Aorta (tissue), 5 donors: ENCODE measurements at regions not wholly inside any gene's neighbourhood (a gene's known extent, or its start where the extent isn't known, plus 50 kb on each side); places are given as distances from the start of the nearest gene placed in this dataset.

Experiments used
- ATAC-seq: fragments of 200-7000 bp; cut with Tn5 transposase; one replicate; pipeline ENCODE4 v1.9.1; 2022; ENCODE audit warnings: moderate library complexity; ENCODE audit not compliant: low FRiP score
- DNase-seq, 2 donors: peaks; one replicate each; pipeline ENCODE4 v3.0.0-alpha.2; 2020
- H3K27ac ChIP-seq, 2 donors: one replicate each; pipeline ENCODE4 v1.5.1; 2013; ENCODE audit warnings: low read length in 2 of 2, mild to moderate bottlenecking in 2 of 2, moderate library complexity in 2 of 2, control low read depth in 1 of 2, inconsistent platforms in 1 of 2, low read depth in 1 of 2
- H3K27me3 ChIP-seq, 2 donors: one replicate each; pipeline ENCODE4 v1.6.1; 2013; ENCODE audit warnings: control low read depth in 1 of 2, low read length in 1 of 2, mild to moderate bottlenecking in 1 of 2, moderate library complexity in 1 of 2; ENCODE audit not compliant: insufficient read depth in 2 of 2, control insufficient read depth in 1 of 2
- H3K36me3 ChIP-seq, 2 donors: one replicate each; pipeline ENCODE4 v1.6.1; 2013; ENCODE audit warnings: control low read depth in 1 of 2, low read length in 1 of 2, mild to moderate bottlenecking in 1 of 2; ENCODE audit not compliant: insufficient read depth in 2 of 2, control insufficient read depth in 1 of 2
- H3K4me1 ChIP-seq, 2 donors: one replicate each; pipeline ENCODE4 v1.6.1; 2013; ENCODE audit warnings: low read length in 2 of 2, control low read depth in 1 of 2, mild to moderate bottlenecking in 1 of 2, moderate library complexity in 1 of 2; ENCODE audit not compliant: insufficient read depth in 2 of 2, control insufficient read depth in 1 of 2
- H3K4me3 ChIP-seq, 2 donors: one replicate each; pipeline ENCODE4 v1.5.1; 2013; ENCODE audit warnings: low read length in 2 of 2, control low read depth in 1 of 2, mild to moderate bottlenecking in 1 of 2
- H3K9me3 ChIP-seq: one replicate; pipeline ENCODE4 v1.6.1; 2013; ENCODE audit warnings: mild to moderate bottlenecking, low read length; ENCODE audit not compliant: control insufficient read depth
- WGBS, 2 donors: extraction: QIAGEN DNeasy Blood & Tissue Kit; methylation state at CpG; one replicate each; pipeline ENCODE4 v1.1.7; 2013; 5-methylcytosine and 5-hydroxymethylcytosine counted together
- intact Hi-C, 2 donors: fragments of 100-400 bp; cut with DNase I; formaldehyde crosslinking; loops; one replicate each; pipeline versions ENCODE4 v1.14.2 to v1.15.0; 2022
- donor health status: healthy with polysubstance abuse.
- donor health status: Bipolar disorder and iron deficiency.
- donor health status: DM: no; HTN: no; CAD: no.
- donor health status: DM: no; HTN: no; CAD: no.
- donor health status: DM: yes; HTN: yes; CAD: no.

DNA sequence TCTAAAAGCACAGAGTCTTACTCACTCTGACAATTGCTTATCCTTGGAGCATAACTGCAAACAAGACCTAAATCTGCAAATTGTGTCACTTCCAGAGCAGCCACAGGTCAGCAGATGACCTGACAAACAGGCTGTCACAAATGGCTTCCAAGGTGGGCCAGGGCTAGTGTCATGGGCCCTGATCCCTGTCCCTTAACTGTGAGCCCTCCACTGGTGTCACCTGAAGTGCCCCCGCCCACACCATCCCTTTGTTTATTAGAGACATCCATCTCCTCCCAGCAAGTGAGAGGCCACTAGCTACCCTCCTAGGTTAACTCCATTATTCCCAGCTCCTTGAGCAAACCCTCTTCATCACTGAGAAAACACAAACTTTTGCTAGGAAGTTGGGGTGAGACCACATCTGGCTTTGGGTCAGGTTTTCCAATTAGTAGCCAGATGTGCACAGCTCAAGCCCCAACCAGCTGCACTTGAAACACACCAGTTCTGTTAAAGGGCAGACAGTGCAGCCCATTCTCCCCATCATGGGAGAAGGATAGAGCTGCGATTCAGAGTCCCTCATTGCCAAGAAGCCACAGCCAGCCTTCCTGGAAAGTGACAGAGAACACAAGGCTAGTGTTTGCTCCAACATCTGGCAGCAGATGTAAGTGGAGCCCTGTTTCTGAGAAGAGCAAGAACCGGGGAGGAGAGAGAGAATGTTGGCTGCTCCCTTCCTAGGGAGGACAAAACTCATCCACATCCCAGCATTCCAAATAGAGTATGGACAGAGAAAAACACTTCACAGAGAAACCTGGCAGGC, 75.7 kb upstream of the NANOS1 start:
- H3K36me3 ChIP-seq = no peaks in the 10 kb centered on the region
- intact Hi-C loops = no loop called here
- no peak for ATAC-seq
- no peak overlapping the region for H3K27ac ChIP-seq
- DNase-seq = no peak
- H3K4me1 ChIP-seq = peaks cover under 1% of the 10 kb centered on the region in 2 donors
- WGBS, 2 donors = 74% methylated on average over 3 of the region's 3 CpGs
- no peaks in the 10 kb centered on the region for H3K27me3 ChIP-seq
- no peak overlapping the region for H3K4me3 ChIP-seq
- no peaks in the 10 kb centered on the region for H3K9me3 ChIP-seq

DNA sequence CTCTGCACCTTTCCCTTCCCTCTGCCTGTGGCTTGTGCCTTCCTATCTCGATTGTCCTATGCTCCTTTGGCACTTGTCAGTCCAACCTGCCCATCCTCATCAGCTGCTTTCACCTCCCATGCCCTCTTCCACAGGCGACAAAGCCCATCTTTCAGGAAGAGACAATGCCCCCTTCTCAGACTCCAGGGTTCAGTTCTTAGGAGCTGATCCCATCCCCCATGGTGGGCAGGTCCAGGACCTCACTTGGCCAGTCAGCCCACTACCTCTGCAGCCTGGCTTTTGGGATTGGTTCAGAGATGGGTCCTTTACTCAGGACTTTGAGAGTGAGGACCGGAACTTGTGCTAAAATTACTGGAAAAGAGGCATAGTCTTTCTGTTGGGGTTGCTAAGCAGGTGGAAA, 74.0 kb upstream of the NANOS1 start:
- intact Hi-C loops = loop anchor here in 1 of 2 donors (5.0 kb wide), 1 partner anchor 72 kb away; the partner anchor contains the start of gene NANOS1
- Histone ChIP-seq H3K4me3 (no peak overlapping the region), H3K4me1 (peaks cover 0 to 3% of the 10 kb centered on the region in 2 donors), H3K9me3 (no peaks in the 10 kb centered on the region), H3K27me3 (no peaks in the 10 kb centered on the region), H3K27ac (no peak overlapping the region), H3K36me3 (no peaks in the 10 kb centered on the region)
- DNase-seq (no peak), ATAC-seq (no peak)
- WGBS, 2 donors = 86 to 92% methylated on average over 3 of the region's 3 CpGs

DNA sequence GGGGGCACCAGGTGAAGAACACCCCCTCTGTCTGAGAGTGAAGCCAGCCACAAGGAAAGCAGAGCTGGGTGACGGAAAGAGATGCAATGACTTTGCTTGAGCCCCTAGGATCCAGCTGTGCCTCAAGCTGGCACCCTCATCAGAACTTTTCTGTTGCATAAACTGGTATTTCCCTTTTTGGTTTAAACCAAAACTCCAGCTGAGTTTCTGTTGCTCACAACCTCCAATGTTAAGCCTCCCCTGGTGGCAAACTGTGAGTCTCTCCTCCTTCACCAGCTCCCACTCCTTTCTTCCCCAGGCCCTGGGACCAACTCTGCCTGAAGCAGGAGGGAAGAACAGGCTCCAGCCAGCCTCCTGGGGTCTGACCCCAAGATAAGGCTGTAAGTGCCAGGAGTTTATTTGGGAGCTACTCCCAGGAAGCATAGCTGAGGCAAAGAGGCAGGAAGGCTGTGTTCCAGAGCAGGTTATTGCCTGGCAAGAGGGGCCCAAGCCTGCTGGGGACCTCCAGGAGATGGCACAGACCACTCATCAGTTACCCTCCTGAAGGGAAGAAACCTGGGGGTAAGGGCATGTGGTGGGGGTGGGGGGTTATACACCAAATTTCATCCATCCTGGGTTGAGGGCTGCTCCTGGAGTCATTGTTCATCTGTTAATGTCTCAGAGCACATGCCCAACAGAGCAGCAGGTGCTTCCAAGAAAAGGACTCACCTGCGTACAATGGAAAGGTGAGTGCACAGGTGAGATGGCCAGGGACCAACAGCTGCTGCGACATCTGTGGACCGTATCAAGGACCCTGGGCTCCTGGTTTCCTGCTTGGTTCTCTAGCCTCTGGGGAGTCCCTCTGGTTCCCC, 73.3 kb upstream of the NANOS1 start:
- ATAC-seq = no peak
- 89 to 94% methylated on average over 4 of the region's 4 CpGs for WGBS, 2 donors
- Histone ChIP-seq H3K9me3 (no peaks in the 10 kb centered on the region), H3K27me3 (no peaks in the 10 kb centered on the region), H3K4me1 (peaks cover 0 to 3% of the 10 kb centered on the region in 2 donors), H3K36me3 (no peaks in the 10 kb centered on the region), H3K4me3 (no peak overlapping the region), H3K27ac (no peak overlapping the region)
- intact Hi-C loops = loop anchor here in 1 of 2 donors (5.0 kb wide), 1 partner anchor 71 kb away; the partner anchor contains the start of gene NANOS1
- no peak for DNase-seq

DNA sequence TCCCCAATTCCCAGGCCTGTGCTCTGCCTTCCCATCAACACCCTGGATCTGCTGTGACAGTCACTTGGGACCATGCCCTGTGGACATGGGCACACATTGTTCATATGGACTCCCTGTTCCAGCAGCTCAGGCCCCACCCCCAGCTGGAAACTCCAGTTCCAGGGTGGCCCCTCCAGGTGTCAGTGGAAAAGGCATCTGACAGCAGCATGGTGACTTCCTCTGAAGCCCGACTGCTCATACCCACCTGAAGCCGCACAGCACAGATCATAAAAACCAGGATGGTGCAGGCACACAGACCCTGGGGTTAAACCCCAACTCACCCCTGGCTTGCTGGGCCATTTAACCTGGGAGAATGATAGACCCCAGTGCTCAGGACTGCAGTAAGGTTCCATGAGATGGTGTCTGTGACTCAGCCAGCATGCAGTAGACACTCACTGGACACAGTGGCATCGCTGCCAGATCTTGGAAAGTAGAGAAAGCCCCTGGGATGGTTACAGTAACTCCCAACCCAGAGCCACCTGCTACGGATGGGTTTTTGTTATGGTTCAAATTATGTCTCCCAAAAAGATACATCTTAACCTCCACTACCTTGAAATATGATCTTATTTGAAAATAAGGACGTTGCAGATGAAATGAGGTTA, 72.6 kb upstream of the NANOS1 start:
- no peaks in the 10 kb centered on the region for H3K27me3 ChIP-seq
- H3K4me3 ChIP-seq = no peak overlapping the region
- no peaks in the 10 kb centered on the region for H3K9me3 ChIP-seq
- DNase-seq (no peak), ATAC-seq (no peak)
- H3K4me1 ChIP-seq = peaks cover 0 to 3% of the 10 kb centered on the region in 2 donors
- 89 to 95% methylated on average over 5 of the region's 5 CpGs for WGBS, 2 donors
- H3K36me3 ChIP-seq = no peaks in the 10 kb centered on the region
- intact Hi-C loops = loop anchor here in 1 of 2 donors (5.0 kb wide), 1 partner anchor 70 kb away; the partner anchor contains the start of gene NANOS1
- no peak overlapping the region for H3K27ac ChIP-seq

DNA sequence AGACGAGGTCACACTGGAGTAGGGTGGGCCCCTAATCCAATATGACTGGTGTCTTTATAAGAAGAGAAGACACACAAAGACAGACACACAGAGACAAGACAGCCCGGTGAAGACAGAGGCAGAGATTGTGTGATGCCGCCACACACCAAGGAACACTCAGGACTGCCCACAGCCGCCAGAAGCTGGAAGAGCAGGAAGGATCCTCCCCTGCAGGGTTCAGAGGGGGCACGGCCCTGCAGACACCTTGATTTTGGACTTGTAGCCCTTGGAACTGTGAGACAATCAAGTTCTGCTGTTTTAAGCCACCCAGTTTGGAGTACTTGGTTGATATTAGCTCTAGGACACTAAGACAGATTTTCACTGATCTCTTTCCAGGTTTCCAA, 72.1 kb upstream of the NANOS1 start:
- intact Hi-C loops = loop anchor here in 1 of 2 donors (5.0 kb wide), 1 partner anchor 70 kb away; the partner anchor contains the start of gene NANOS1
- no peaks in the 10 kb centered on the region for H3K9me3 ChIP-seq
- no peak for ATAC-seq
- 97 to 100% methylated on average over 5 of the region's 5 CpGs for WGBS, 2 donors
- H3K4me1 ChIP-seq = peaks cover 0 to 3% of the 10 kb centered on the region in 2 donors
- no peak overlapping the region for H3K27ac ChIP-seq
- no peak overlapping the region for H3K4me3 ChIP-seq
- H3K27me3 ChIP-seq = no peaks in the 10 kb centered on the region
- DNase-seq = no peak
- H3K36me3 ChIP-seq = no peaks in the 10 kb centered on the region

DNA sequence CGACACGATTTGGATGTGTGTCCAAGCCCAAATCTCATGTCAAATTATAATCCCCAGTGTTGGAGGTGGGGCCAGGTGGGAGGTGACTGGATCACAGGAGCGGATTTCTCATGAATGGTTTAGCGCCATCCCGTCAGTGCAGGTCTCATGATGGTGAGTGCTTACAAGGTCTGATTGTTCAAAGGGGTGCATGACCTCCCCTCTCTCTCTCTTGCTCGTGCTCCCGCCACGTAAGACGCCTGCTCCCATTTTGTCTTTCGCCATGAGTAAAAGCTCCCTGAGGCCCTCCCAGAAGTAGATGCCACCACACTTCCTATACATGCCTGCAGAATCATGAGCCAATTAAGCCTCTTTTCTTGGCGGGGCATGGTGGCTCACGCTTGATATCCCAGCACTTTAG, 71.5 kb upstream of the NANOS1 start:
- WGBS, 2 donors = 95 to 99% methylated on average over 12 of the region's 12 CpGs
- Histone ChIP-seq H3K36me3 (no peaks in the 10 kb centered on the region), H3K4me3 (no peak overlapping the region), H3K27me3 (no peaks in the 10 kb centered on the region), H3K27ac (no peak overlapping the region), H3K9me3 (no peaks in the 10 kb centered on the region), H3K4me1 (peaks cover 0 to 3% of the 10 kb centered on the region in 2 donors)
- DNase-seq (no peak), ATAC-seq (no peak)
- intact Hi-C loops = loop anchor here in 1 of 2 donors (5.0 kb wide), 1 partner anchor 69 kb away; the partner anchor contains the start of gene NANOS1

DNA sequence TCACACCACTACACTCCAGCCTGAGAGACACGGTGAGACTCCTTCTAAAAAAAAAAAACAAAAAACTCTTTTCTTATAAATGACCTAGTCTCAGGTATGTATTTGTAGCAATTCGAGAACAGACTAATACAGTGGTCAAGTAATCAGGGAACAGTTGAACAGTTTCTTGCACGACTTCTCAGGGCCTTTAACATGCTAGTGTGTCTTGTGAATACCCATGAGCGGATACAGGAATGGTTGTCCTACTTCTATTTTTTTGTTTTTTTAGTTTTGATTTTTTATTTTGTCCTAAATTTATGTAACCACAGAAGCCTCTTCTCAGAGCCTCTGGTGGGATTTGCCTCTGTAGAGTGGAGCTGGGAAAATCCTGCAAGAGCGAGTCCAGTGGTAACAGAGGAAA, 71.0 kb upstream of the NANOS1 start:
- Histone ChIP-seq H3K27me3 (no peaks in the 10 kb centered on the region), H3K9me3 (no peaks in the 10 kb centered on the region), H3K36me3 (no peaks in the 10 kb centered on the region), H3K4me3 (no peak overlapping the region), H3K27ac (no peak overlapping the region), H3K4me1 (peaks cover 0 to 3% of the 10 kb centered on the region in 2 donors)
- ATAC-seq (no peak), DNase-seq (no peak)
- intact Hi-C loops = loop anchor here in 1 of 2 donors (5.0 kb wide), 1 partner anchor 69 kb away; the partner anchor contains the start of gene NANOS1
- 87 to 89% methylated on average over 5 of the region's 5 CpGs for WGBS, 2 donors
